ENCODE measurements at regions not wholly inside any gene's neighbourhood (a gene's known extent, or its start where the extent isn't known, plus 50 kb on each side); places are given as distances from the start of the nearest gene placed in this dataset.

DNA sequence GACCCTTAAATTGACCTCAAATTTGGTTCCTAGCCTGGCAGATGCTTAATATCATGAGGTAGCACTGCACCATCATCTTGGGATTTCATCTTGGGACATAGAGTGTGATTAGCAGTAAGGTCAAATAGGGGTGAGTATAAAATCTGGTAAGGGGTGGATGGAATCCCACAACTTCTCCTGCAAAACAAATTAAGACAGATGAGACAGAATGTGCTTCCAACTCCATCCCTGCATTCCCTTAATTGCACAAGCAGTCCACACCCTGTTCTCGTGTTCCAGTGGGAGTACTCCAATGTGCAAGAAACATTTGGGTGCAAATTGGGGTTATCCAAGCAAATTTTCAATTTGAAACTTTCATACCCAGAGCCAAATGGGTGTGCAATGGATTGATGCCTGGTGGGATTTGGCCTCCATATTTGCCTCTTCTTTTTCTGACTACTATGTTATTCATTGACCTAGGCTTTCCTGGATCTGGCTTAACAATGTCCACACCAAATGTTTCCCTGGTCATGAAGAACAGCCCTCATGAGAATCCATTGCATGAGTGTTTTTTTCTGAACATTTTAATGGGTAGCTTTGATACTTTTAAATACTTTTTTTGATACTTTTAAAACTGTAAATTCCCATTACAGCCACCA, 785.0 kb upstream of the TSPY4 start:
- H3K4me1 ChIP-seq (ENCODE audit: control insufficient read depth, extremely low read depth, insufficient read depth, low read length) = no peaks in the 10 kb centered on the region
- H3K79me2 ChIP-seq (ENCODE audit: control insufficient read depth, insufficient read depth, low read length) = no peaks in the 10 kb centered on the region
- H3K27ac ChIP-seq (ENCODE audit: insufficient read depth, low read length) = no peak overlapping the region
- H3K4me3 ChIP-seq (replicated peaks in 1 of 4; ENCODE audit: control extremely low read depth in 1 of 4, insufficient read depth in 1 of 4, low read depth in 3 of 4, low read length in 4 of 4) = no peak overlapping the region
- no peak overlapping the region for H3K9ac ChIP-seq (ENCODE audit: insufficient read depth, low read length)
- no peak for TF ChIP-seq CTCF (conservative IDR thresholded peaks at IDR 0.05 in 1 of 2, IDR thresholded peaks at IDR 0.05 in 1 of 2; ENCODE audit: low read depth in 1 of 2, low read length in 2 of 2)
- no peak for TF ChIP-seq EZH2 (IDR thresholded peaks at IDR 0.05; ENCODE audit: low read length, missing control alignments)
- H3K27me3 ChIP-seq (ENCODE audit: control insufficient read depth, insufficient read depth, low read length) = no peaks in the 10 kb centered on the region
- H3K4me2 ChIP-seq (ENCODE audit: extremely low read depth, insufficient read depth, low read length) = no peak overlapping the region
- H4K20me1 ChIP-seq (ENCODE audit: control insufficient read depth, extremely low read depth, insufficient read depth, low read length) = no peaks in the 10 kb centered on the region
- no peaks in the 10 kb centered on the region for H3K36me3 ChIP-seq (ENCODE audit: control insufficient read depth, insufficient read depth, low read length)
- no peak for DNase-seq (ENCODE audit: low read depth in 2 of 2)
- no peaks in the 10 kb centered on the region for H3K9me3 ChIP-seq (ENCODE audit: control insufficient read depth, insufficient read depth, low read depth, low read length)
- no peak overlapping the region for H2AFZ ChIP-seq (ENCODE audit: low read length)

DNA sequence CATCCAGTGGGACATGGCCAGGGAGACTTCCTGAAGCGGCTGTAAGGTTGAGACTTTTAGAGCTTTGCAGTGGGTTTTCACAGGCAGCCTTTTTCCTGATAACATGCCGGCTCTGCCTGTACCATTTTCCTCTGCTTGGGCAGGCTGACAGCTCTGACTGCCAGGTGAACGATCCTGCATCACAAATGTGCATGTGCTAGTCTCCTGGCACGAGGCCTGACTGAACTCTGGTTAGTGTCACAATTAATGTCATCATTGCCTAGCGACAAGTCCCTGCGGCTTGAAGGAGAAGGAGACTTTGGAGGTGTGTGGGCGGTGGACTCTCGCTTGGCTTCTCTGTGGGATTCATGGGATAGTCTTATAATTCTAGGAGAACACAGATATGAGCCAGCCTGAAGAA, 783.6 kb upstream of the TSPY4 start:
- H3K36me3 ChIP-seq (ENCODE audit: control insufficient read depth, insufficient read depth, low read length) = no peaks in the 10 kb centered on the region
- H2AFZ ChIP-seq (ENCODE audit: low read length) = no peak overlapping the region
- H3K4me1 ChIP-seq (ENCODE audit: control insufficient read depth, extremely low read depth, insufficient read depth, low read length) = no peaks in the 10 kb centered on the region
- no peaks in the 10 kb centered on the region for H3K79me2 ChIP-seq (ENCODE audit: control insufficient read depth, insufficient read depth, low read length)
- H3K4me2 ChIP-seq (ENCODE audit: extremely low read depth, insufficient read depth, low read length) = no peak overlapping the region
- no peaks in the 10 kb centered on the region for H3K27me3 ChIP-seq (ENCODE audit: control insufficient read depth, insufficient read depth, low read length)
- H3K4me3 ChIP-seq (replicated peaks in 1 of 4; ENCODE audit: control extremely low read depth in 1 of 4, insufficient read depth in 1 of 4, low read depth in 3 of 4, low read length in 4 of 4) = no peak overlapping the region
- no peak overlapping the region for H3K9ac ChIP-seq (ENCODE audit: insufficient read depth, low read length)
- H4K20me1 ChIP-seq (ENCODE audit: control insufficient read depth, extremely low read depth, insufficient read depth, low read length) = no peaks in the 10 kb centered on the region
- no peak for DNase-seq (ENCODE audit: low read depth in 2 of 2)
- TF ChIP-seq CTCF (conservative IDR thresholded peaks at IDR 0.05 in 1 of 2, IDR thresholded peaks at IDR 0.05 in 1 of 2; ENCODE audit: low read depth in 1 of 2, low read length in 2 of 2) (no peak), EZH2 (IDR thresholded peaks at IDR 0.05; ENCODE audit: low read length, missing control alignments) (no peak)
- H3K27ac ChIP-seq (ENCODE audit: insufficient read depth, low read length) = no peak overlapping the region
- H3K9me3 ChIP-seq (ENCODE audit: control insufficient read depth, insufficient read depth, low read depth, low read length) = no peaks in the 10 kb centered on the region

DNA sequence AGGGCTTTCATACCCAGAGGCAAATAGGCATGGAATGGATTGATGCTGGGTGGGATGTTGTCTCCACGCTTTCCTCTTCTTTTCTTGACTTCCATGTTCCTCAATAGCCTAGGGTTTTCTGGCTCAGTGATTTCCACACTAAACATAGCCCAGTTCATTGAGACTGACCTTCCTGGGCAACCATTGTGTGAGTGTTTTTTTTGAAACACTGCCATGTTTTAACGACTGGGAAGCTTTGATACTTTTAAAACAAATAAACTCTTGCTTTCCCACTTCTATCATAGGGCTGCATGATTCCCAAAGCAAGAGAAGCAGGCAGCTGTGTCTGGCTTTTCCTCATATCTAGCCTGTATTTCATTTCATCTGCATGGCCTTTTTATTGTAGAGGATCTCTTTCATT, 775.9 kb upstream of the TSPY4 start:
- no peak overlapping the region for H2AFZ ChIP-seq (ENCODE audit: low read length)
- TF ChIP-seq EZH2 (IDR thresholded peaks at IDR 0.05; ENCODE audit: low read length, missing control alignments) (no peak), CTCF (conservative IDR thresholded peaks at IDR 0.05 in 1 of 2, IDR thresholded peaks at IDR 0.05 in 1 of 2; ENCODE audit: low read depth in 1 of 2, low read length in 2 of 2) (no peak)
- H3K36me3 ChIP-seq (ENCODE audit: control insufficient read depth, insufficient read depth, low read length) = no peaks in the 10 kb centered on the region
- no peaks in the 10 kb centered on the region for H3K79me2 ChIP-seq (ENCODE audit: control insufficient read depth, insufficient read depth, low read length)
- no peaks in the 10 kb centered on the region for H3K9me3 ChIP-seq (ENCODE audit: control insufficient read depth, insufficient read depth, low read depth, low read length)
- H3K27ac ChIP-seq (ENCODE audit: insufficient read depth, low read length) = no peak overlapping the region
- H3K27me3 ChIP-seq (ENCODE audit: control insufficient read depth, insufficient read depth, low read length) = no peaks in the 10 kb centered on the region
- H3K4me1 ChIP-seq (ENCODE audit: control insufficient read depth, extremely low read depth, insufficient read depth, low read length) = no peaks in the 10 kb centered on the region
- no peak overlapping the region for H3K4me2 ChIP-seq (ENCODE audit: extremely low read depth, insufficient read depth, low read length)
- H4K20me1 ChIP-seq (ENCODE audit: control insufficient read depth, extremely low read depth, insufficient read depth, low read length) = no peaks in the 10 kb centered on the region
- no peak overlapping the region for H3K9ac ChIP-seq (ENCODE audit: insufficient read depth, low read length)
- no peak for DNase-seq (ENCODE audit: low read depth in 2 of 2)
- no peak overlapping the region for H3K4me3 ChIP-seq (replicated peaks in 1 of 4; ENCODE audit: control extremely low read depth in 1 of 4, insufficient read depth in 1 of 4, low read depth in 3 of 4, low read length in 4 of 4)
